HG02642 (cell line): ENCODE measurements at regions not wholly inside any gene's neighbourhood (a gene's known extent, or its start where the extent isn't known, plus 50 kb on each side); places are given as distances from the start of the nearest gene placed in this dataset.
"Not testable (repeated sequence)": the region's sequence is repeated elsewhere in the genome, so short reads cannot be mapped to it uniquely, and the experiment has no call there.

ENCODE experiments used
- ATAC-seq: cut with Tn5 transposase; IDR thresholded peaks from one replicate; pipeline ENCODE4 v1.9.1; 2021; ENCODE audit warnings: mild to moderate bottlenecking; ENCODE audit not compliant: unreplicated experiment, poor library complexity

DNA sequence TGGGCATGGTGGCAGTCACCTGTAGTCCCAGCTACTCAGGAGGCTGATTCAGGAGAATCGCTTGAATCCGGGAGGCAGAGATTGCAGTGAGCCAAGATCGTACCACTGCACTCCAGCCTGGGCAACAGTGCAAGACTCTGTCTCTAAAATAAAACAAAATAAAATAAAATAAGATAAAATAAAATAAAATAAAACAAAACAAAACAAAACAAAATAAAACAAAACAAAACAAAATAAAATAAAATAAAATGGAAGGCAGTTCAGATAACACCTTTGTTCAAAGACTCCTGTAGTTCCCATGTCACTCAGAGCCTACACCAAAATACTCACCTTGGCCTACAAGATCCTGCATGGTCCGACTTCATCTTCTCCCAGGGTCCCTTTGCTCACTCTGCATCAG lies 61.3 kb downstream of the SYF2 start:
- ATAC-seq = not testable (repeated sequence)

GRCh38 chr1:25170439-25170838 lies 61.9 kb downstream of the SYF2 start:
- no peak for ATAC-seq

GRCh38 chr1:25169610-25170009 lies 62.7 kb downstream of the SYF2 start:
- ATAC-seq = no peak

GRCh38 chr1:25169168-25169567 lies 63.1 kb downstream of the SYF2 start:
- no peak for ATAC-seq

- ATAC-seq = no peak
These were observed 63.9 kb downstream of the SYF2 start for GRCh38 chr1:25168193-25169071.

DNA sequence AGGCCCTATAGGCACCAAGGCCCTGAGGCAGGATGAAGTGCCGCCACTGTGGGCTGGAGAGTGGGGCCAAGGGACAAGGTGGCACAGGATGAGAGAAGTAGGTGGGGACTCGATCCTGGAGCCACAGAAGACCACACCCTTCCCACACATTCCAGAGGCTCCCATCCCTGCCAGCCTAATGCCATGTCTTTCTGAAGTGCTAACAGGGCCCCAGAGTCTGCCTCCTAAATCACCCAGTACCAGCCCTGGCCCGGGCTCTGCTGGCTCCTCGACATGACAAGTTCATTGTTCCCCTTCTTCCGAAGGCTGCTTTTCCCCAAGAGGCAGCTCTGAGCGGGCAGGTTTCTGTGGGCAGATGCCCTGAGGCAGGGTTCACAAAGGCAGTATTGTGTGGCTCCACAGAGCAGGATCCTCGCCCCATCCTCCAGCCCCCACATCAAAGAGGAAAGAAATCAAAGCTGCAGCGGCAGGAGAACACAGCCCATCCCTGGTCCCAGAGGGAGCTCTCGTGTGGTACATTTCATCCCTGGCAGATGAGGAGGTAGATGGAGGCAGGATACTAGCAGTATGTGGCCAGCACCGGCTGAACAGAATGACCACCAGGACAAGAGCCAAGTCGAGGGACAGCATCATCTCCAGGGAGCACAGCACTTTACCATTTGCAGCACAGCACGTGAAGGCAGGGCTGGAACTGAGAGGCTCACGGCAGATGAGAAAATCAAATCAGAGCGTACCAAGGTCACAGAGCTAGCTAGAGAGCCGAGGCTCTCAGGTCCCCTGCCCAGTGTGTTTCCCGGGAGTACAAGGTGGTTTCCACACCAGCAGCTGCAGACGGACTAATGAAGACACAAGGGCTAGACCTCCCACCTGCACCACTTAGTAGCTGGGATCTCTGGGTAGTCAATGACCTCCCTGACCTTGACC lies 64.8 kb downstream of the SYF2 start:
- ATAC-seq = no peak

- no peak for ATAC-seq
These were observed 65.5 kb downstream of the SYF2 start for GRCh38 chr1:25166847-25167246.

DNA sequence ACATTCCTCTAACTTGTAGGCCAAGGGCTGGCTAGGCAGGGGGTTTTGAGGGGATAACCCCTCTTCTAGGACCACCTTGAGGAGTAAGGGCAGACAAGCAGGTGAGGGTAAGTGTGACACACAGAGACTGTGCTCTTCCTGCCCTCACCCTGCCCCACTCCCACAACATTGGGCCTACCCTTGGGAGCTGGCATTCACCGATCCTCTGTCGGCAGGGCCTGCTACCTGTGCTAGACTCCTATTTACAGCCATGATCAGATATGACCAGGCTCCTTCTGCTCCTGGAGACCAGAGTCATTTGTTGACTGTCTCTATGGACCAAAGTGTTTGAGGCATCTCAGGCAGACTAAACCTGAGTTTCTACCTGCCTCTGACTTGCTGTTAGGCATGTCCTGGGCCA lies 68.3 kb downstream of the SYF2 start:
- no peak for ATAC-seq

DNA sequence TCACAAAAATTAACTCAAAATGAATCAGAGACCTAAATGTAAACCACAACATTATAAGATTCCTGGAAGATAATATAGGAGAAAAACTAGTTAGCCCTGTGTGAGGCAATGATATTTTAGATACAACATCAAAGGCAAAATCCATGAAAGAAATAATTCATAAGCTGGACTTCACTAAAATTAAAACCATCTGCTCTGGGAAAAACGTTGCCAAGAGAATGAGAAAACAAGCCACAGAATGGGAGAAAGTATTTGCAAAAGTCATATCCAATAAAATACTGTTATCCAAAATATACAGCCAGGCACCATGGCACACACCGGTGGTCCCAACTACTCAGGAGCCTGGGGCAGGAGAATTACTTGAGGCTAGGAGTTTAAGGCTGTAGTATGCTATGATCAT lies 70.3 kb downstream of the SYF2 start:
- ATAC-seq = no peak

DNA sequence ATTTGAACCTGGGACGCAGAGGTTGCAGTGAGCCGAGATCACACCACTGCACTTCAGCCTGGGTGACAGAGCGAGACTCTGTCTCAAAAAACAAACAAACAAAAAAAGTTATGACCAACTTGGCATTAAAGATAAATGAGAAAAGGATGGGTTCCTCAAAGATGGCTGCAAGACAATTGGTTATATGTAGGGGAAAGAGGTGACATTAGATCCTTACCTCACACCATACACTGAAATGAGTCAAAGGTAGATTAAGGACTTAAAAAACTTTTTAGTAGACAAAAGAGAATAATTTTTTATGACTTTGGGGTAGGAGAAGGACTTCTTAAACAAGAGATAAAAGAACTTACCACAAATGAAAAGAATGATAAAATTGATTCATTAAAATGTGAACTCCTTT lies 74.5 kb downstream of the SYF2 start:
- ATAC-seq = no peak

- ATAC-seq = no peak
These were observed 81.3 kb downstream of the SYF2 start for GRCh38 chr1:25150985-25151495.

- no peak for ATAC-seq
These were observed 83.5 kb downstream of the SYF2 start for GRCh38 chr1:25148673-25149300.

DNA sequence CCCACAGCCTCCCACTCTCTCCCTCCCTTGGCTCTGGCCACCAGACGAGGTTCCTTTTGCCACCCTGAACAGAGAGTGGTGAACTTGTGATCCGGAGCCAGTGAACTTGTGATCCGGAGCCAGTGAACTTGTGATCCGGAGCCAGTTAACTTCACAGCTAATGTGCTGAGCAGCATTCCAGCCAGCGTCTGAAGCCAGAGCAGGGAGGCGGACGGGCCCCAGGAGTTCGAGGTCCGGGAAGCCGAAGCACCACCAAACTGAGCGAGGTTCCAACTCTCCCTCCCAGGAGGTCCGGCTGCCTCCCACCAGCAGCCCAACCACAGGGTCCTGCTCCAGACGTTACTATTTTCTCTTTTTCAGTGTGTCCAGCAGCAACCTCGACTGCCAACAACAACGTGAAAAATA lies 85.8 kb downstream of the SYF2 start:
- ATAC-seq = no peak

- ATAC-seq = no peak
These were observed 86.4 kb downstream of the SYF2 start for GRCh38 chr1:25145775-25146393.

DNA sequence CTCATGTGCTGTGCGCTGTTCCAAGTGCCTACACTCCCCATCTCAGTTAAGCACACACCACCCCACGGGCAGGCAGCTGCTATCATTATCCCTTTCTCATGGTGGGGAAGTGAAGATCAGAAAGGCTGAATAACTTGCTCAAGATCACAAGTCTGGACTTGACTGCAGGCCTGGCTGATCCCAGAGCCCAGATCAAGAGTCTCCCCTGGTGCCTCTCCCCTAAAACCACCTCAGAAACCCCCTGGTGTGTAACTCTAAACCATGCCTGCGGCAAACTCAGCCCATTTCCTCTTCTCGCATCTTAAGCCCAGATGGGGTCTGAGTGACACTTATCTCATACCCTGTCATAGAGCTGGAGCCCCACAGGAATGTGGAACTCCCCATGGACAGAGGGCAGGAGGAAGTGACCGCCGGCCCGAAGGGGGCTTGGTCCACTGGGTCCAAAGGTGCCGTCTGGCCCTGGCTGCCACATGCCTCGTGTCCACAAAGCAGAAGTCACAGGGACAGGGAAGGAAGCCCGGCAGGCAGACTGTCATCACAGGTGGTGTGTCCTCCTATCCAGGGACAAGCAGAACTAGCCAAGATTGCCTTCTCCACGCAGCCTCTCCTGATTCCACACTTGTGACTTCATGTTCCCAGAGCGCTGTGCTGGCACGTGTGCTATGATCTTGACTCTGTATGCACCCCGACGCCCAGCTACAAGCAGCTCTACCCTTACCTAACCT lies 92.1 kb downstream of the SYF2 start:
- ATAC-seq = peak; percentile 83

DNA sequence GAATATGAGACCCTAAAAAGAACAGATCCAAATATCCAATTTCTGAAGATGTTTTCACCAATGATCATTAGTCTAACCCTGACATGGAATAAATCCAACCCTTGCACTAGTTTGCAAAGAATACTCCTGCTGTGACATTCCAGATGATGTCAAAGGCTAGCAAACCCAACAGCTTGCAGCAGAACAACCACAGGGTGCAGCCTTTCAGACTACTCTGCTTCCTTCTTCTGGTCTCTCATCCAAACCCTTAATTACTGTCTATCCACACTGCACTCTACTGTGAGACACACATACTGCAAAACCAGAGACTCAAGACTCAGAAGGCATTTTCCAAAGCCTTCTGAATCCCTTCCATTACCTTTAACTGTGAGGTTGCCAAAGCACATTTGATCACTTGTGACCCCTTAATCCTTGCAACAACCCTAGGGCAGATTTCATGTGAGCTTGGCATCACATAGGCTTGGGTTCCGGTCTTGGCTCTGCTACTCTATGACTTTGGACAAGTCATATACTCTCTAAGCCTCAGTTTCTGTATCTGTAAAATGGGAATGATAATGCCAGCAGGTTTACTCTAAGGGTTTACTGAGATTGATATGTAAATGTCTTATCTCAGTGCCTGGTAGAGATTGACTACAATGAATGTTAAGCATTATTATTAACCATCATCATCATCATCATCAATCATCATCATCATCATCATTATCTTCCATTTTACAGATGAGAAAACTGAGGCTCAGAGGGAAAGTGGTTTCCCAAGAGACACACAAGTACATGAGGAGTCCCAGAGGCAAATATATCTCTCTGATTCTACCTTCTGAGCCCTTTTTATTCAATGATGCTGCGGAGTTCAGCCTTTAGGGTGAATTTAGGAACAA lies 94.5 kb downstream of the SYF2 start:
- ATAC-seq = no peak

- ATAC-seq = no peak
These were observed 95.2 kb downstream of the SYF2 start for GRCh38 chr1:25137106-25137505.

GRCh38 chr1:25135909-25136308 lies 96.4 kb downstream of the SYF2 start:
- no peak for ATAC-seq
